ENCODE measurements at regions not wholly inside any gene's neighbourhood (a gene's known extent, or its start where the extent isn't known, plus 50 kb on each side); places are given as distances from the start of the nearest gene placed in this dataset.
A peak's percentile ranks its signal among the peaks of the same experiment; 100 is the strongest.
"Not testable (repeated sequence)": the region's sequence is repeated elsewhere in the genome, so short reads cannot be mapped to it uniquely, and the experiment has no call there.

DNA sequence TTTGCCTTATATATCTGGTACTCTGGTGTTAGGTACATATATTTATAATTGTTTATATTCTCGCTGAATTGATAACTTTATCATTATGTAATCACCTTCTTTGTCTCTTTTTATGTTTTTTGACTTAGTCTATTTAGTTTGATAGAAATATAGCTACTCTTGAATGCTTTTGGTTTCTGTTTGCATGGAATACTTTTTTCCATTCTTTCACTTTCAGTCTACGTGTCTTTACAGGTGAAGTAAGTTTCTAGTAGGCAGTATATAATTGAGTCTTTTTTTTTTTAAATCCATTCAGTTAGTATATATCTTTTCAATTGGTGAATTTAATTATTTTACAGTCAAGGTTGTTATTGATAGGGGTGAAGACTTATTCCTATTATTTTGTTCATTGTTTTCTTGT lies 131.7 kb downstream of the PSAT1 start:
- H3K9me3 ChIP-seq: no peaks in the 10 kb centered on the region; the same call in 1 of the 2 replicates
- DNase-seq: no peak
- no peaks in the 10 kb centered on the region for H3K36me3 ChIP-seq
- H3K4me3 ChIP-seq: no peak overlapping the region
- no peaks in the 10 kb centered on the region for H3K27me3 ChIP-seq

DNA sequence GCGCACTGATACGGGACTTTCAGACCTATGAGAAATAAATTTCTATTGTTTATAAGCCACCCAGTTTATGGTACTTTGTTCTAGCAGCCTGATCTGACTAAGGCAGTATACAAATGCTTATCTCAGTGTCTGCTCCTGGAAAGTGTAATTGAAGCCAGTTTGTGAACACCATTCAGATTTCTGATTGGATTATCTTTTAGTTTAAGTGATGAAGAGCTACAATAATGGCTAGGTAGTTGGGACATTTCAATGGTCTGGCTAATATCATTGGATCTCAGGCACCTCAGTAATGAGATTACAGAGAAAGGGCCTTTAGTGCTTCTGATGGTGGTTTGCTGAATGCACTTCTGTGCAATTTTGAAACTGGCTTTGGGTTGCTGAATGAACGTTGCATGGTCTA lies 133.5 kb downstream of the PSAT1 start:
- no peaks in the 10 kb centered on the region; the same call in 1 of the 2 replicates for H3K9me3 ChIP-seq
- no peaks in the 10 kb centered on the region for H3K27me3 ChIP-seq
- no peaks in the 10 kb centered on the region for H3K36me3 ChIP-seq
- no peak for DNase-seq
- H3K4me3 ChIP-seq: no peak overlapping the region

DNA sequence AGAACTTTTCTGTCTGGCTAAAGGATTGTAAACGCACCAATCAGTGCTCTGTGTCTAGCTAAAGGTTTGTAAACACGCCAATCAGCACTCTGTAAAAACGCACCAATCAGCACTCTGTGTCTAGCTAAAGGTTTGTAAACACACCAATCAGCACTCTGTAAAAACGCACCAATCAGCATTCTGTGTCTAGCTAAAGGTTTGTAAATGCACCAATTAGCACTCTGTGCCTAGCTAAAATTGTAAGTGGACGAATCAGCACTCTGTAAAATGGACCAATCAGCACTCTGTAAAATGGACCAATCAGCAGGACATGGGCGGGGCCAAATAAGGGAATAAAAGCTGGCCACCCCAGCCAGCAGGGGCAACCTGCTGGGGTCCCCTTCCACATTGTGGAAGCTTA lies 134.1 kb downstream of the PSAT1 start:
- not testable (repeated sequence) for H3K36me3 ChIP-seq, H3K4me3 ChIP-seq, H3K27me3 ChIP-seq, H3K9me3 ChIP-seq, DNase-seq

DNA sequence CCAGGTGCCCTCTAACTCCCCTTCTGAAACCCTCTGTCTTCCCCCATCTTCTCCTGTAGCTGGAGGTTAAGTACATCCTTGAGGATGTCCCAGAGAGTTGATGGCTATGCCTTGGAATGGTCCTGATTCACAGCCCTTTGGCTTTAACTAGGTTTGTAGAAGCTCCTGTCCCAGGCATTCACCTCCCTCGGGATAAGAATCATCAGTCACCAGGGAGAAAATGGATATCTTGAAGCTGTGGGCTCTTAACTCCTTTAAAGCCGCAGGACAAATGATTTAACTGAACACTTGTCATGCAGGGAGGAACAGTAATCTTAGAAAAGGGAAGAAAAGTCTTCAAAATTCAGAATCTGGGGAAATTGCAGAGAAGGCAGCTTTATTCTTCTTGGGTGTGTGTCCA lies 139.9 kb downstream of the PSAT1 start:
- Histone ChIP-seq H3K4me3 (no peak overlapping the region), H3K27me3 (no peaks in the 10 kb centered on the region), H3K9me3 (no peaks in the 10 kb centered on the region), H3K36me3 (no peaks in the 10 kb centered on the region)
- no peak for DNase-seq

DNA sequence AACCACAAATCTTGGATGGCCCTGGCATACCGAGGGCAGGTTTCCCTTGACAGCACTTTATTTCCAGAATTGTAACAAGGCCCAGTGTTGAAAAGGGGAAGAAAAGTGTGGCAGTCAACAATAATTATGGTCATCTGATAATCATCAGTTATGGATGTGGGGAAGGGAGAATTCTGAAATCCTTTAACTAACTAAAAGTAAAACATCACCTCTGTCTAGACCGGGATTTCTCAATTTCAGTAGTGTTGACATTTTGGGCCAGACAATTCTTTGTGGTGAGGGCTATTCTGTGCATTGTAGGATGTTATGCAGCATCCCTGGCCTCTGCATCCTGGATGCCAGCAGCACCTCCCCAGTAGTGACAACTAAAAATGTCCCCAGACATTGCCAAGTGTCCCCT lies 140.4 kb downstream of the PSAT1 start:
- no peak for DNase-seq
- no peaks in the 10 kb centered on the region for H3K9me3 ChIP-seq
- no peaks in the 10 kb centered on the region for H3K27me3 ChIP-seq
- H3K36me3 ChIP-seq: no peaks in the 10 kb centered on the region
- H3K4me3 ChIP-seq: no peak overlapping the region

DNA sequence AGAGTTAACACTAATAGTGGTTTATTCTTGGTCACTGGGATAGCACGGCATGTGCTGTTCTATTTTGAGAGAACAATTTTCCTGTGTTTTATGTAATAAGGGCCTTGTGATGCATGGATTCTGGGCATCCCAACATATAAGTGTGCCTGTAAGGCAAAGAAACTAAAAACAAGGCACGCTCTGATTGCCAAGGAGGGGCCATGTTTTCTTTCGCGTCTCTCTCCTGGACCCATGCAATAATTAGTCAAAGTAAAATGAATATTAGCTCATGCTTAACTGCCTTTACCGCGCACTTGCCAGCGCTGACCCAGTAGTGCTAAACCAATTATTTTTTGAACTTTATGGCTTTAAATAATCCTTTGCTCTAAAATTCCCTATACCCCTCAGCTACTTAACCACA lies 140.9 kb downstream of the PSAT1 start:
- no peak overlapping the region for H3K4me3 ChIP-seq
- H3K27me3 ChIP-seq: no peaks in the 10 kb centered on the region
- no peaks in the 10 kb centered on the region for H3K9me3 ChIP-seq

DNA sequence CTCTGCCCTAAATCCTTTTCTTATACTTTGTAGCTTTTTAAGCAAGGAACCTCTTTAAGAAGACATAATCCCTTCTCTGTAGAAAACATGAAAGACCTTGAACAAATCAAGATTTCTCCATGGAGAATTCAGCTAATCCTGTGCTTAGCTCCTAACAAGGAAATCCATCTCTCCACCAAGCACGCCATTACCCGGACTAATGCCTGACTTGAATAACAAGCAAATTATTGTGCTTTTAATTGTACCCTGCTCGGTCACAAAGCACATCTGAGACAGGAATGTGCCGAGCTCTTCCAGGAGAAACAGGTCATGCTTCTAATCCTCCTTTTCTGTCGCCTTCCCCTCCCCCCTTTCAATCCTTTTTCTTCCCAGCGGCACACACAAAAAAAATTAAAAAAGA lies 141.3 kb downstream of the PSAT1 start:
- no peaks in the 10 kb centered on the region for H3K27me3 ChIP-seq
- H3K36me3 ChIP-seq: no peaks in the 10 kb centered on the region
- no peak overlapping the region for H3K4me3 ChIP-seq
- no peaks in the 10 kb centered on the region for H3K9me3 ChIP-seq
- DNase-seq: no peak

More for the DNA sequence above, 140.9 kb downstream of the PSAT1 start:
- DNase-seq: no peak
- H3K36me3 ChIP-seq: no peaks in the 10 kb centered on the region

DNA sequence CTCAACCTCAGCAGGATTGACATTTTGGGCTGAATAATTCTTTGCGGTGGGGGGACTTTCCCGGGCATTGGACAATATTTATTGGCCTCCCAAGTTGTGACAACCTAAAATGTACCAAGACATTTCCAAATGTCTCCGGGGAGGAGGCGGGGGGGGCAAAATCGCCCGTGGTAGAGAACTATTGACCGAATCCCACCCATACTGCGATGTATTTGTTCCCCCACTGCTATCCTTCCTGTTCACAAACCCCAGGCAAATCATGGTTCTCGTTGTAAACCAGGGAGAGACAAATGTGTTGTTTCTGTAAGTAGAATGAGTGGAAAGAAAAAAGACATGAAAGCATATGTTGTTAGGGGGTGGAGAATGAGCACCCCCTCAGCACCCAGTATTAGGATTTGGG lies 141.9 kb downstream of the PSAT1 start:
- H3K27me3 ChIP-seq: no peaks in the 10 kb centered on the region
- no peaks in the 10 kb centered on the region for H3K9me3 ChIP-seq
- H3K4me3 ChIP-seq: no peak overlapping the region
- no peak for DNase-seq
- no peaks in the 10 kb centered on the region for H3K36me3 ChIP-seq

DNA sequence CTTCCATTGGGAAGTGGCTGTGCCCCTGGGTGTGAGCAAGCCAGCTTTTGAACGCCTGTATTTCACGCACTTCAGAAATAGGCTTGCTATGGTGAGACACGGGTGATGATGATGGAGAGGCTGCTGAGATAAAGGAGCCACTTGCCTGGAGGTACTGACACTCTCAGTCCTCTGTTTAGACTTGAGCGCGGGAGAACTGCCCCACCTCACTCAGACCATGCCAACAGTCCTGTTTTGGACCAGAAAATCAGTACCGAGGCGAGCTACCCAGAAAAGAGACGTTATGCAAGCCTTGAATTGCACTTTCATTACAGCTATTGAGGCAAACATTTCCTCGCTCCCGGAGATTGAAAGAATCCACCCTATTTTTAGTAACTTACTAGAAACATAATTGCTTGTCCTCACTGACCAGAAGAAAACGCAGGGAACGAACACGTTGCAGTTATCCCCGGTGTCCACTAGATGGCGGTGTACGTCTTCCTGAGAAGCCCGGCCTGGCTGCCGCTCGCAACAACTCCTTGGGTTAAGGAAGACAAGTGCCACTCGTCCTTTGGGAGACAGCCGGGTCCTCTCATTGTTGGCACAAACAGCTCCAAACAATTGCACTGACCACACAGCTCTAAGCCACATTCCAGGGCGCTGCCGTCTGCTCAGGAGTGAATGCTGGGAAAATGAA lies 142.4 kb downstream of the PSAT1 start:
- no peaks in the 10 kb centered on the region for H3K36me3 ChIP-seq
- DNase-seq: peak; percentile 34
- no peak overlapping the region for H3K4me3 ChIP-seq
- no peaks in the 10 kb centered on the region for H3K27me3 ChIP-seq
- no peaks in the 10 kb centered on the region for H3K9me3 ChIP-seq

DNA sequence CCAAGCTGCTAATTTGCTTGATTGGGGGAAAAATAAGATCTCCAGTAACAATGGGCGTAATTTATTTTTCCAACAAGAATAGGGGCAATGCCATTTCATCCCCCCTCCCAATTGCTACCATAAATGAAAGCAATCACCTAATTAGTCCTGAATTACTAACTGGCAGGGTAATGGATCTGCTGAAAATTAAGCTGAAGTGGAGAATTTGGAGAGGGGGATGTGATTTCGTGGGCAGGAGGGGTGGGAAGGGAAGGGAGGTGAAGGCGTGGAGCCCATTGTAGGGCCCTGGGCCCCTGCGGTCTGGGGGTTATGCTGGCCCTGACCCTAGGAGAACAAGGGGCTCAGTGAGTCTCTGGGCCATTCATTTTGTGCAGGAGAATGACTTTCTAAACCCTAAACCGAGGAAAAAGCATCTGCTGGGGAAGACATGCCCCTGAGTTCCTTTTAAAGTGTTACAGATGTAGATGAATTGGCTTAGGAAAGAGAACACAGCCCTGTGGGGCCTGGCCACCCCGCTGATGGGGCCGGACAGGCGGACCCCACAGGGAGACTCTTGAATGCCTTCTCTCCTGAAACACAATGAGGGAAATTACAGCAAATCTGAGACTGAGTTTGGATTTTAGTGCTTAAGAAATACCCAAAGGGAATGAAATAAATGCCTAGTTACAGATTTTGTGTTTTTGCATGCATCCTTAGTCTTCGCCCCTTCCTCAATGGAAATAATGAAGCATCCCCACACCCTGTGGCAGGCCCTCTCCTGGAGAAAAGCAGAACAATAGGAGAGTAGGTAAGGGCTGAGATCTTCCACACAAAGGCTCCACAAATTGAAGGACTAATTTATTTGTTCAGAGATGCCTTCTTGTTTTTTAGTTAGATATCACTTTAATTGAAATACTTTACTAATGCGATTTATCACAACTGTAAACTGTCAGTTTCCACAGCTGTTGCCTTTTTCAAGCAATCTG lies 143.2 kb downstream of the PSAT1 start:
- DNase-seq: no peak
- Histone ChIP-seq H3K9me3 (no peaks in the 10 kb centered on the region), H3K27me3 (no peaks in the 10 kb centered on the region), H3K36me3 (no peaks in the 10 kb centered on the region), H3K4me3 (no peak overlapping the region)

DNA sequence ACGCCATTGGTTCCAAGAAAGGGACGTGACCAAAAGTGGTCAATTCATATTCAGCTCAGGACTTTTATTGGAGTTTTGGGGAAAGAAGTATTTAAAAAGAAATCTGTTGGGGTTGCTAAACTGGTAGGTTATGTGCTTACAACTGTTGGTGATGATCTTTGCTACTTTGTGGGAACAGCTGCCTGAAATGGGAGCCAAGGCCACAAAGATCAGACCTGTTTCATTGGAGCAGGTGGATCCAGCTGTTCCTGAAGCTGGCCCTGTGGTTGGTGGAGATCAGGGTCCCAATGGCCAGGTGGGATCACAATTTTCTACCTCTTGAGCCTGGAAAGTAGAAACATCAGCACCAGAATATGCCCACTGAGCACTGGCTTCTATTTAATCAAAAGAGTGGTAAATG lies 144.5 kb downstream of the PSAT1 start:
- Histone ChIP-seq H3K36me3 (no peaks in the 10 kb centered on the region), H3K4me3 (no peak overlapping the region), H3K9me3 (no peaks in the 10 kb centered on the region), H3K27me3 (no peaks in the 10 kb centered on the region)
- DNase-seq: no peak

DNA sequence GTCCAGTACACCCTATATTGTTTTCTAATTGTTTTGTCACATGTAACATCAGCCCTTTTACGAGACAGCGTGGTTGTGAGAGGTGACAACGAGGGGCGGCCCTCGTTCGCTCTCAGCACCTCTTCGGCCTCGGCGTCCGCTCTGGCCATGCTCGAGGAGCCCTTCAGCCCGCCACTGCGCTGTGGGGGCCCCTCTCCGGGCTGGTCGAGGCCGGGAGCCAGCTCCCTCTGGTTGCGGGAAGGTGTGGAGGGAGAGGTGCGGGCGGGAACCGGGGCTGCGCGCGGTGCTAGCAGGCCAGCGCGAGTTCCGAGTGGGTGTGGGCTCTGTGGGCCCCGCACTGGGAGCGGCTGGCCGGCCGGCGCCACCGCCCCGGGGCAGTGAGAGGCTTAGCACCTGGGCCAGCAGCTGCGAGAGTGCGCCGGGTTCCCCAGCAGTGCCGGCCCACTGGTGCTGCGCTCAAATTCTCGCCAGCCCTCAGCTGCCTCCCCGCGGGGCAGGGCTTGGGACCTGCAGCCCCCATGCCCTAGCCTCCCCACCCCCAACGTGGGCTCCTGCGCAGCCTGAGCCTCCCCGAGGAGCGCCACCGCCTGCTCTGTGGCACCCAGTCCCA lies 145.0 kb downstream of the PSAT1 start:
- no peak for DNase-seq
- Histone ChIP-seq H3K36me3 (no peaks in the 10 kb centered on the region), H3K27me3 (no peaks in the 10 kb centered on the region), H3K4me3 (no peak overlapping the region), H3K9me3 (no peaks in the 10 kb centered on the region)

DNA sequence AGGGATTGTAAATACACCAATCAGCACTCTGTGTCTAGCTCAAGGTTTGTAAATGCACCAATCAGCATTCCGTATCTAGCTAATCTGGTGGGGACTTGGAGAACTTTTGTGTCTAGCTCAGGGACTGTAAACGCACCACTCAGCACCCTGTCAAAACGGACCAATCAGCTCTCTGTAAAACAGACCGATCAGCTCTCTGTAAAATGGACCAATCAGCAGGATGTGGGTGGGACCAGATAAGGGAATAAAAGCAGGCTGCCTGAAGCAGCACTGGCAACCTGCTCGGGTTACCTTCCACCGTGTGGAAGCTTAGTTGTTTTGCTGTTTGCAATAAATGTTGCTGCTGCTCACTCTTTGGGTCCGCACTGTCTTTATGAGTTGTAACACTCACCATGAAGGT lies 145.7 kb downstream of the PSAT1 start:
- not testable (repeated sequence) for H3K9me3 ChIP-seq, DNase-seq, H3K27me3 ChIP-seq, H3K36me3 ChIP-seq, H3K4me3 ChIP-seq

DNA sequence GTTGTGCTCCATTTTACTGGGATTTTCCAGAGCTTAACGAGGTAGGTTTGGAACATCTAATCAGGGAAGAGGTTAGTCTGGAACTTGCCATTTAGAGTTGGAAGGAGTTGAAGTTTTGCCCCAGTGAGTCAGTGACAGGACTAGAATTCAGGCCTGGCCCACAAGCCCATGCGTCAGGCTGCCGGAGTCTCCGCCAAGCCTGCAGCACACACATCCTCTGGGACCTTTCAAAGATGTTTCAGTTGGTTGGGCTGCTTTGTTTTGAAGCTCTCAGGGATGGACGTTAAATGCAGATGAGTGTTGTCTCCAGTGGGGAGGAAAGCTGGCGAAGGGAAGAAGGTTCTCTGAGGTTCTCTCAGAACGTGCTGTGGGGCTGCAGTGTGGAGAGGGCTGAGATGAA lies 147.0 kb downstream of the PSAT1 start:
- H3K36me3 ChIP-seq: no peaks in the 10 kb centered on the region
- H3K9me3 ChIP-seq: no peaks in the 10 kb centered on the region
- no peaks in the 10 kb centered on the region for H3K27me3 ChIP-seq
- no peak for DNase-seq
- no peak overlapping the region for H3K4me3 ChIP-seq

DNA sequence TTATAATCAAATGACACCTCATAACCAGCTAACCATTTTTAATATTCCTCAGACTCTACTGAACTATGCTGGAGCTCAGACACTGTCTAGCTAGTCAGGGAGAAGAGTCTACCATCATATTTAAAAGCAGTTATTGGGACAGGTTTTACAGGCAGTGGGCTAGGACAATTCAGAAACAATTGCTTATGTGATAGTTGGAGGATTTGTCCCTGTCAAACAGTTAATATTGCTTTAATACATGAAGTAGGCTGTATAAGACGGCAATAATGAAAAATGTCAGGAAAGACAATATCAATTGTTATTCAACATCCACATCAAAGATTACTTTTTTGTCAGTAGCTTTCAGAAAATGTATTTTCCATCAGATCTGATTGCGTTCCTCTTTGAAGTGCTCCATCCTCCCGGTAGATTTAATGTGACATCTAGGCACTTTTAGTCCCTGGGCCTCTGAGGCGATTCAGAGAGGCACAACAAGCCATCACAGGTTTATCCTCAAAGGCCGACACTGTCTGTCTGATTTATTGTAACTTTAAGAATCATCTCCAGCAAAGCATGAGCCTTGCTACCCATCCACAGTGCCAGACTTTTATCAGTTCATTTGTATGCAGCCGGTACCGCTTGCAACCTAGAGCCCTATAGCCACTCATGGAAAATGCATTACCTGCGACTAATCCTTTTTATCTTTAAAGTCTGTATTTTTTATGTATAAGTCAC lies 152.2 kb downstream of the PSAT1 start:
- Histone ChIP-seq H3K9me3 (no peaks in the 10 kb centered on the region), H3K27me3 (no peaks in the 10 kb centered on the region), H3K36me3 (no peaks in the 10 kb centered on the region), H3K4me3 (no peak overlapping the region)
- DNase-seq: no peak

DNA sequence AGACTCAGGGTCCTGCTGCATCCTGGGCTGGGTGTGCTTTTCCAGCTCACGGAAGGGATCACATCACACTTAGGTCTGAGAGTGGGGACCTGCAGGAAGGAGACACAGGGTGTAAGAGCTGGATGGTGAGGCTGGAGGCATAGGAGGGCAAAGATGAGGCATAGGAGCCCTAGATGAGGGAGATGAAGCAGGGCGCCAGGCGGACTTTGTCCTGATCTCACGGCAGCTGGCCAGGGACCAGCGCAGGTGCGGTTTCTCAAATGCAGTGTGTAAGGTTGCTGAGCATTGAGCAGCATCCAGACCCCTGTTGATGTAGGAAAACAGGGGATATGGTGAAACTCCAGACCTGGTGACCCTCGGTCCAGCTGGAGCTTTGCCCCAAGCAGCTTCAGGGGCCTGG lies 156.5 kb downstream of the PSAT1 start:
- Histone ChIP-seq H3K36me3 (no peaks in the 10 kb centered on the region), H3K9me3 (no peaks in the 10 kb centered on the region)

DNA sequence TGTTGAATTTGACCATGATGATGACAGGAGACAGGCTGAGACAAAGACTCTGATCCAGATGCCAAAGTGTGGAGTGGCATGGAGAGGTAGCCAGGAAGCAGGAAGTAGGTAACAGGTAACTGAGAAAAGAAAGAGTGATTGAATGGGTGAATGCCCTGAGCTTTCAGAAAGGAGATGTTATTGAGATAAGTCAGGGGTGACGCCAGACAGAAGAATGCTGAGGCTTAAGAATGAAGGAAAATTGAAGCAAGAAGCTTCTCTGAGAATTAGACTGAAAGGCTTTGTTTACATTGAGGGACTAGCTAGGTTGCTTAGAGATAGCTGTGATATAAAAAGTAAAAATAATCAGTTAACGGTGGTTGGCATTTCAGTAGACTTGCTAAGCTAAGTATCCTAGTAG lies 165.7 kb downstream of the PSAT1 start:
- DNase-seq: no peak
- no peaks in the 10 kb centered on the region for H3K27me3 ChIP-seq
- H3K36me3 ChIP-seq: no peaks in the 10 kb centered on the region
- no peaks in the 10 kb centered on the region for H3K9me3 ChIP-seq
- H3K4me3 ChIP-seq: no peak overlapping the region

More for the DNA sequence above, 156.5 kb downstream of the PSAT1 start:
- no peak for DNase-seq
- Histone ChIP-seq H3K4me3 (no peak overlapping the region), H3K27me3 (no peaks in the 10 kb centered on the region)
